LHCN-M2 (cell line): ENCODE measurements at regions not wholly inside any gene's neighbourhood (a gene's known extent, or its start where the extent isn't known, plus 50 kb on each side); places are given as distances from the start of the nearest gene placed in this dataset.

Source experiments
- DNase-seq: peaks from one replicate; pipeline ENCODE4 v3.0.0-alpha.2; 2012; ENCODE audit warnings: low read depth

DNA sequence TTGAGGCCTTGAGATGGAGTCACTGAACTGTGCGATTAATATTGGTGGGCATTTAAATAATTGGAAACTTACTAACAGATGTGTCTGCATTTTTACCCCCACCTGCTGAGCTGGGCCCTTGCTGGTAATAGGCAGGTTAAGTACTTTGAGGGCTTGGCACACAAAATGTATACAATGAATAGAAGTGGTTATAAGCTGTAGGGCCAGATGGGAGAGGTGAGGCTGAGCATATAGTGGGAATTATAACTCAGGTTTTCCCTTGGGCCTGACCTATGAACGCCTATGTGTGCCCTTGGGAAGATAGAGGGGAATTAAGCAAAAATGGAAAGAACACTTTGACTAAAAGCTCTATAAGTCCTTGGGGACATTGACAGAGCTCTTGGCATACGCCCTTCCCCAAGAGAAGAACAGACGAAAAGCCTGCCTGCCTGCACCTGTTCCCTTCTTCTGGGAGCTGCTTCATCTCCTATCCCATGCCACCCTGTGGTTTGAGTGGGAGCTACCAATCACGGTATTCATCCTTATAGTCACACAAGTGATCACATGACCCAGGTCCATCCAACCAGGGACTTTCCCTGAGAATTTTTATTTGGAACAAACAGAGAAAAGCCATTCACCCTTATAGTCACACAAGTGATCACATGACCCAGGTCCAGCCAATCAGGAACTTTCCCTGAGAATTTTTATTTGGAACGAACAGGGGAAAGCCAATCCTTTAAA, 260.7 kb upstream of the CSF3R start:
- DNase-seq, result no peak

DNA sequence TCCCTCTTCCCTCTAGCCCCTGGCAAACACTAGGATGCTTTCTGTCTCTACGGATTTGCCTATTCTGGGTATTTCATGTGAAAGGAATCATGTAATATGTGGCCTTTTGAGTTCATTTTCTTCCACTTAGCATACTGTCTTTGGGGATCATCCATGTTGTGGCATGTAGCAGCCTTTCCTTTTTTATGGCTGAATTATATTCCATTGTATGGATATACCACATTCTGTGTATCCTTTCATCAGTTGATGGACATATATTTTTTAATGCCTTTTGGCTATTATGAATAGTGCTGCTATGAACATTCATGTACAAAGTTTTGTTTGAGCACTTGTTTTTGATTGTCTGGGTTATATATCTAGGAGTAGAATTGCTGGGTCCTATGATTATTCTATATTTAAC, 258.4 kb upstream of the CSF3R start:
- DNase-seq, result no peak

- DNase-seq, result no peak
Measured at GRCh38 chr1:36740446-36740845, 257.7 kb upstream of the CSF3R start.

- DNase-seq, result no peak
Measured at GRCh38 chr1:36739703-36740289, 257.1 kb upstream of the CSF3R start.

GRCh38 chr1:36738245-36738644, 255.5 kb upstream of the CSF3R start:
- no peak for DNase-seq

- no peak for DNase-seq
Measured at GRCh38 chr1:36737767-36738166, 255.1 kb upstream of the CSF3R start.

GRCh38 chr1:36737038-36737555, 254.4 kb upstream of the CSF3R start:
- no peak for DNase-seq

GRCh38 chr1:36735939-36736730, 253.4 kb upstream of the CSF3R start:
- no peak for DNase-seq

DNA sequence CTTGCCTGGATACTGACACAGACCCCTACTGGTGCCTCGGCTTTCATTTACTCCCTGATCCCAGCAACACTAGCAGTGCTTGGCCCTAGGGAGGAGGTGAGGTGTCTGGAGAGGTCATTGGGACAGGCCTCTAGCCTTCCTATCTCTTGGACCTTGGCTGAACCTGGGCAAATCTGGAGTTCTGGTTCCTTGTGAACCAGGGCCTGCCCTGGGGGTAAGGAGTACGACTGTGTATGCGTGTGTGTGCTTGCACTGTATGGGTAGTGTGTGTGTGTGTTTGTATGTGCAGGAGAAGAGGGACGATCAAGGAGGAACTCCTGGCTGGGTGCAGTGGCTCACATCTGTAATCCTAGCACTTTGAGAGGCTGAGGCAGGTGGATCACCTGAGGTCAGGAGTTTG, 252.7 kb upstream of the CSF3R start:
- no peak for DNase-seq

- DNase-seq, result no peak
Measured at GRCh38 chr1:36734356-36734755, 251.6 kb upstream of the CSF3R start.

- DNase-seq, result no peak
Measured at GRCh38 chr1:36733748-36734147, 251.0 kb upstream of the CSF3R start.

GRCh38 chr1:36732015-36732356, 249.3 kb upstream of the CSF3R start:
- DNase-seq, result no peak

DNA sequence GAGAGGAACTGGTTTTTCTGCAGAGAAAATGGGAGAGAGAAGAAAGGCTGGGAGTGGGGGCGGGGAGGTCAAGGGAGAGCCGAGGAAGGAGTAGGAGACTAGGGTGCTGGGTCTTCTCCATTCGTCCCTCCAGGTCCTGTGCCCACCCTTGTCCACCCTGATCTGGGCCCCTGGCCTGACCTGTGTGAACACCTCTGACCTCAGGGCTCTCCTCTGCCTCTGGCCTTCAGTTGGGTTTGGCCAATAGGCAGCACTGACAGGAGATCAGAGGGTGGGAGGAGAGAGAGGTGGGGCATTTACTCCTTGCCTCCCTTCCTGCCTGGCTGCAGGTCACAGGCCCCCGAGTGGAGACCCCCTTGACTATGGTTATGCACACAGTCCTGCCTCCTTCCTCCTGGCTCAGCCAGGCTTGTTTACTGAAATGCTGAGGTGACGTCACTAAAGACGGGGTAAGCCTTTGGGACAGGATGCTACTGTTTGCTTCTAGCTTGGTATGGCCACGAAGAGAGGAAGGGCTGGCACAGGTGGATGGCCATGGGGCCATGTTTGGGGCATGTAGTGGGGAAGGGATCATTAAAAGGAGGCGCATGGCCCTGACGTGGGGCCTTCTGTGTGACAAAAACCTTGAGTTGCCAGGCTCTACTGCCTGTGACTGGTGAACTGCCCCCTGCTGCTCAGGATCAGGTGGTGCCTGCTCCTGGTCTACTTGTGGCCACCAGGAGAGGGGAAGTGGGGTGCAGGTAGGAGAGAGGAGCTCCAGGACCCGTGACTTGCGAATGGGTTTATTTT, 248.7 kb upstream of the CSF3R start:
- DNase-seq, result no peak

DNA sequence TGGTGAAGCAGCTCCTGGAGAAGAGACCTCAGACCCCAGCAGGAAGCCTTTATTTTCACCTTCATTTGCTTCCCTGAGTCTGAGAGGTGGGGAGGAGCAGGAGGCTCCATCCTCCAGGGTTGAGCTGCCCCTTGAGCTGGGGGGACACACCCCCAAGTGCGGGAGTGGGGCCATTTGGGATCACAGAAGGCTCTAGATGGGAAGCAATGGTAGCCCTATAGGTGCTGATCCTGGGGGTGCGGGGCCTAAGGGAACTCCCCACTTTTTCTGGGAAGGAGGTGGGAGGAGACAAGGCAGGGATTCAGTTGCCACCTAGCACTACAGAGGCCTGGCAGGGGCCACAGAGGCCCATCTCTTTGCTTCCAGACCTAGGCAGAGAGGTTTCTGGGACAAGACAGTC, 247.9 kb upstream of the CSF3R start:
- no peak for DNase-seq

- DNase-seq, result no peak
Measured at GRCh38 chr1:36729716-36730510, 247.2 kb upstream of the CSF3R start.

- DNase-seq, result no peak
Measured at GRCh38 chr1:36729289-36729688, 246.6 kb upstream of the CSF3R start.

DNA sequence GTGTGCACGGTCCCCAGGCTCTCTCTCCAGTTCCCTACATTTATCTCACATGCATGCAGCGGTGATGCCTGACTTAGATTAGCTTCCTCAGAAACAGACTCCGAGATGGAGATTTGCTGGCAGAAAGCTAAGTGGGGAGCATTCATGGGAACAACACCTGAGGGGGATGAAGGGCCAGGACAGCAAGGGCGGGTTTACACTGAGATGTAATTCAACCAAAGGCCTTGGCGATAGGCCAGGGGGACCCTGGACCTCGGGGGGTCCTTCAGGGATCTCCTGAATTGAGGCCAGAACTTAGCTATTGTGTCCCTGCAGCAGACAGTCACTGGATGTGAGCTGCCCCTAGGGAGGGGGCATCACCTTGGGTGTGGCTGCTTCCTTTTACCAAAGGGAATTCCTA, 246.1 kb upstream of the CSF3R start:
- DNase-seq, result no peak

GRCh38 chr1:36728051-36728450, 245.3 kb upstream of the CSF3R start:
- DNase-seq, result no peak

DNA sequence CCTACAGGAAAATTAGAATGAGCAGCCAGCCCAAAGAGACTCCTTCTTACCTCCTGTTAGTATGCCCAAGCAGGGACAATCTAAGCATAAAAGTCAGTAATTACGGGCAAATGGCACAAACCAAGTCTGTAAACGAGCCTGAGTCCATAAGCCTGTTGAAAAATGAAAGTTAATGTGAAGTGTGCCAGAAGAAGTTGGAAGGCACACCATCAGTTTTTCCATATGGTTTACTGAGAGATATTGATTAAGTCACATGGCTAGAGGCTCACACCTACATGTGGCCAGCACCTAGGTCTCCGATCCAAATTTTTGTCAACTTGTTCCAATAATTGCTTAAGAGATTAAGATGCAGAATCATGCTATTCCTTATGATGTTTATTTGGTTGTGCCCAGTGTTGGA, 242.4 kb upstream of the CSF3R start:
- DNase-seq, result no peak

DNA sequence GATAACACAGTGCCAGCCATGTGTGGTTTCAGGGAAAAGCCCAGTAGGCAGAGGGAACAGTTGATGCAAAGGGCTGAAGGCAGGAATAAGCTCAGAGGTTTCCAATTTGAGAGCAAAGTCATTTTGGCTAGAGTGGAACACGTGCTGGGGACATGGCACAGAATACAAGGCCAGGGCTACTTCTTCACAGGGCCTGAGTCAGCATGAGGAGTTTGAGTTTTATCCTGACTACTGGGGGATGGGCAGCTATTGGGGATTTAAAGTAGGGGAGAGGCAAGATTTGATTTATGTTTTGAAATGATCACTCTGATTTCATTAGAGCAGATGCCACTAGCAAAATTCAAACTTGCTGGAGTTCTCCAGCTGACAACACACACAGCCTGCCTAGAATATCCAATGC, 241.1 kb upstream of the CSF3R start:
- no peak for DNase-seq

DNA sequence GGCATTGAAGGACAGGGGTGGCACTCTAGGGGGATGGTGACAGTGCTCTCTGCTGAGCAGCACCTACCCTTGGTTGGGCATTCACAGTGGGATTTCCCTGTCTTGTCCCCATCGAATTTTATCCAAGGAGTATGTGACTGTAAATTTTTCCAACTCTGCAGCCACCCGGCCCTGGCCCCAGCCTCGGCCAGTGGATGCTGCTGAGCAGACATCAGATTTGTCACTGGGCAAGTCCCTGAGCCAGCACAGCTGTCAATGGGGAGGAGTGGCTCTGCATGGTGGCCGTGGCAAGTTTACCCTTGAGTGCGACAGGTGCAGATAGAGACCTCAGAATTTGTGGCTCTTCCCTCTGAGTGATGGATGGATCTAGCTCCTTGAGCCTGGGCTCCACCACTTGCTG, 240.2 kb upstream of the CSF3R start:
- DNase-seq, result no peak
